ENCODE measurements at regions not wholly inside any gene's neighbourhood (a gene's known extent, or its start where the extent isn't known, plus 50 kb on each side); places are given as distances from the start of the nearest gene placed in this dataset.

GRCh38 chr5:17339841-17340240 lies 122.4 kb downstream of the BASP1 start:
- no peak overlapping the region for H3K4me3 ChIP-seq
- H3K27ac ChIP-seq: no peak overlapping the region
- TF ChIP-seq CTCF (IDR thresholded peaks at IDR 0.05): no peak
- no peak for DNase-seq (ENCODE audit: low spot score)

- no peak overlapping the region for H3K4me3 ChIP-seq
- DNase-seq (ENCODE audit: low spot score): no peak
- TF ChIP-seq CTCF (IDR thresholded peaks at IDR 0.05): no peak
- no peak overlapping the region for H3K27ac ChIP-seq
Observed at GRCh38 chr5:17340379-17340778, 122.9 kb downstream of the BASP1 start.

GRCh38 chr5:17340819-17341218 lies 123.4 kb downstream of the BASP1 start:
- no peak overlapping the region for H3K4me3 ChIP-seq
- TF ChIP-seq CTCF (IDR thresholded peaks at IDR 0.05): no peak
- H3K27ac ChIP-seq: no peak overlapping the region
- no peak for DNase-seq (ENCODE audit: low spot score)

- DNase-seq (ENCODE audit: low spot score): no peak
- no peak overlapping the region for H3K27ac ChIP-seq
- no peak overlapping the region for H3K4me3 ChIP-seq
- TF ChIP-seq CTCF (IDR thresholded peaks at IDR 0.05): no peak
Observed at GRCh38 chr5:17343675-17344074, 126.2 kb downstream of the BASP1 start.

- TF ChIP-seq CTCF (IDR thresholded peaks at IDR 0.05): no peak
- no peak overlapping the region for H3K4me3 ChIP-seq
- H3K27ac ChIP-seq: no peak overlapping the region
- DNase-seq (ENCODE audit: low spot score): no peak
Observed at GRCh38 chr5:17346811-17347210, 129.4 kb downstream of the BASP1 start.

GRCh38 chr5:17352223-17352622 lies 134.8 kb downstream of the BASP1 start:
- Histone ChIP-seq H3K27ac (no peak overlapping the region), H3K4me3 (no peak overlapping the region)
- no peak for DNase-seq (ENCODE audit: low spot score)
- TF ChIP-seq CTCF (IDR thresholded peaks at IDR 0.05): no peak

- TF ChIP-seq CTCF (IDR thresholded peaks at IDR 0.05): no peak
- DNase-seq (ENCODE audit: low spot score): no peak
- Histone ChIP-seq H3K4me3 (no peak overlapping the region), H3K27ac (no peak overlapping the region)
Observed at GRCh38 chr5:17354265-17354664, 136.8 kb downstream of the BASP1 start.
